ENCODE measurements at regions not wholly inside any gene's neighbourhood (a gene's known extent, or its start where the extent isn't known, plus 50 kb on each side); places are given as distances from the start of the nearest gene placed in this dataset.

DNA sequence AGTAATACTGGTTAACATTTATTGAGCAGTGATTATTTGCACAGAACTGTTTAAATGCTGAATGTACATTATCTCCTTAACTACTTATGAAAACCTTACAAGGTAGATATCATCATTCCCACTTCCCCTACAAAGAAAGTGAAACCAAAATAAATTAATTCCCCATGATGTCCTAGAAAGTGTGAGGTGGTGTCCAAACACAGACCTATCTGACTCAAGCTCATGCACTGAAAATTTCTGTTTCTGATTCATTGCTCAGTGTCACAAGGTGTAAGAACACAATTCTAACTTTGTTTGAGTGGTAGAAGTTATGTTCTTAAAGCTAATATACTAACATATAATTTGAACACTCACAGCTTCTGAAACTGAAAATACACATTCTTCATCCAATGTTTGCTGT is 178.7 kb downstream of the MRPL39 start:
- H3K4me3 ChIP-seq (ENCODE audit: low read depth, low read length), result no peak overlapping the region
- TF ChIP-seq, protein P1, sequence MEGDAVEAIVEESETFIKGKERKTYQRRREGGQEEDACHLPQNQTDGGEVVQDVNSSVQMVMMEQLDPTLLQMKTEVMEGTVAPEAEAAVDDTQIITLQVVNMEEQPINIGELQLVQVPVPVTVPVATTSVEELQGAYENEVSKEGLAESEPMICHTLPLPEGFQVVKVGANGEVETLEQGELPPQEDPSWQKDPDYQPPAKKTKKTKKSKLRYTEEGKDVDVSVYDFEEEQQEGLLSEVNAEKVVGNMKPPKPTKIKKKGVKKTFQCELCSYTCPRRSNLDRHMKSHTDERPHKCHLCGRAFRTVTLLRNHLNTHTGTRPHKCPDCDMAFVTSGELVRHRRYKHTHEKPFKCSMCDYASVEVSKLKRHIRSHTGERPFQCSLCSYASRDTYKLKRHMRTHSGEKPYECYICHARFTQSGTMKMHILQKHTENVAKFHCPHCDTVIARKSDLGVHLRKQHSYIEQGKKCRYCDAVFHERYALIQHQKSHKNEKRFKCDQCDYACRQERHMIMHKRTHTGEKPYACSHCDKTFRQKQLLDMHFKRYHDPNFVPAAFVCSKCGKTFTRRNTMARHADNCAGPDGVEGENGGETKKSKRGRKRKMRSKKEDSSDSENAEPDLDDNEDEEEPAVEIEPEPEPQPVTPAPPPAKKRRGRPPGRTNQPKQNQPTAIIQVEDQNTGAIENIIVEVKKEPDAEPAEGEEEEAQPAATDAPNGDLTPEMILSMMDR (IDR thresholded peaks at IDR 0.05; ENCODE audit: low read depth, low read length, missing control alignments), result no peak
- DNase-seq (ENCODE audit: low read depth), result no peak
- in situ Hi-C loops (cut with HindIII; ENCODE audit: low sequenced_read_pairs), result no loop called here

DNA sequence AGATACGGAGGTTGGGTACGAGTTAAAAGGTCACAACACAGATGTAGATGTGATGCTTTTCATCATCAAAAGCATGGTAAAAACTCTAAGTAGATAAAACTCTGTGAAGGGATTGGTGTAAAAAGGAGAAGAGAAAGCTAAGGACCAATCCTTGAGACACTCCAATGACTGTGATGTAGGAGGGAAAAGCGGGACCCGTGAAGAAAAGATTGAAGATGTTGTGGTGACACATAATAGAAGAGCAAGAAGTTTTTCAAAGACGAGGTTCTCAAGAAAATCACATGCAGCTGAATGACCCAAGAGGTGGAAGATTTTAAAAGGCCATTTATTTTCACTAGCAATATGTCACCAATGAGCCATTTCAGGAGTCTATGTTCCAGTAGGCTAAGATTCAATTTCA is 179.5 kb downstream of the MRPL39 start:
- no peak overlapping the region for H3K4me3 ChIP-seq (ENCODE audit: low read depth, low read length)
- DNase-seq (ENCODE audit: low read depth), result no peak
- in situ Hi-C loops (cut with HindIII; ENCODE audit: low sequenced_read_pairs), result no loop called here
- TF ChIP-seq, protein P1 (IDR thresholded peaks at IDR 0.05; ENCODE audit: low read depth, low read length, missing control alignments), result no peak

DNA sequence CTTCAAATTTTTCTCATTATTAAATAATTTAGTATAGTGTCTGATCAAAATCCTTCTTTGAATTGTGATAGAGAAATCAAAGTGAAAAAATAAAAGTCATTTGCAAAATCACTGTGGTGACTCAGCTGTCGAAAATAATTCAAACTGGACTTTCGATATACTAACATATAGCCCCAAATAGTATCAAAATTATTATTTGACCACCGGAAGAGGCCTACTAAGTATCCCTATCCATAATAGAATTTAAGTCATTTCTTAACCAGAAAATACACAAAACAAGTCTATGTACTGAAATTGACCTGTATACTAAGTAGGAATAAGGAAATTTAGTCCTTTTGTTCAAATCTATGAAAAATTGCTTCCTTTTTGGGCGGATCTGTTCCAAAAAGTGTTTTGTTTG is 180.7 kb downstream of the MRPL39 start:
- TF ChIP-seq, protein P1 (IDR thresholded peaks at IDR 0.05; ENCODE audit: low read depth, low read length, missing control alignments), result no peak
- in situ Hi-C loops (cut with HindIII; ENCODE audit: low sequenced_read_pairs), result no loop called here
- no peak overlapping the region for H3K4me3 ChIP-seq (ENCODE audit: low read depth, low read length)
- no peak for DNase-seq (ENCODE audit: low read depth)

DNA sequence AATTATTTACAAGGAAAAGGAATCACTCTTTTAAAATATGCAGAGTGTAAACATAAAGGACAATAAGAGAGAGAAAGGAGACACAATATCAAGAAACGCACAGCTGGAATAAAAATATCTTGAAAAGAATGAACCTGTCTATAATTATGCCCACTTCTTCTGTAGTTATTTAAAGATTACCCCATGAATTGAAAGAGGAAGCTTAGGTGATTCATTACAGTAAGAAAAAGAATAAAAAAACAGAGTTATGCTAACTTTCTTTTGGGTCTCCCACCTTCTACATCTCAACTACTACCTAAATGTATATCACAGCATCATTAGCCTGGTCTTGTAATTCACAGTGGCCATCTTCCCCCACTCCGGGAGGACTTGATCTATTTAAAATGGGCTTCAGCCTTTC is 182.1 kb downstream of the MRPL39 start:
- in situ Hi-C loops (cut with HindIII; ENCODE audit: low sequenced_read_pairs), result no loop called here
- DNase-seq (ENCODE audit: low read depth), result no peak
- TF ChIP-seq, protein P1 (IDR thresholded peaks at IDR 0.05; ENCODE audit: low read depth, low read length, missing control alignments), result no peak
- no peak overlapping the region for H3K4me3 ChIP-seq (ENCODE audit: low read depth, low read length)

DNA sequence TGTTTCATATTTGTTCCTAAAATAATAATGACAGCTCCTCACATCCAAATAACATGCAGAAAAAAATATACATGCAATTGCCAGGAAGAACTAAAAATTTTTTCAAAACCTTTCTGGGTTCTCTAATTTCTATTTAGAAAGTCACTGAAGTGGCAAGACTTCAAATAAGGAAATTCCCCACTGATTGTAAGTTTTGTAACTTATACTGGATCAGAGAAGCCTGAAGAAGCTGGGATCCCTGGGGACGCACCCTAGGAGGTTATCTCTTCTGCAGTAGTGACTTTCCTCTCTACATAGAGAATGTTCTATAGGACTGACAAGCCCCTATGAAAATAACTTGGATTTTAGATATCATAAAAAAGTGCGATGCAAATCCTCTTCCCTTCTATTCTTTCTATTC is 182.6 kb downstream of the MRPL39 start:
- in situ Hi-C loops (cut with HindIII; ENCODE audit: low sequenced_read_pairs), result no loop called here
- no peak overlapping the region for H3K4me3 ChIP-seq (ENCODE audit: low read depth, low read length)
- no peak for DNase-seq (ENCODE audit: low read depth)
- TF ChIP-seq, protein P1 (IDR thresholded peaks at IDR 0.05; ENCODE audit: low read depth, low read length, missing control alignments), result no peak

DNA sequence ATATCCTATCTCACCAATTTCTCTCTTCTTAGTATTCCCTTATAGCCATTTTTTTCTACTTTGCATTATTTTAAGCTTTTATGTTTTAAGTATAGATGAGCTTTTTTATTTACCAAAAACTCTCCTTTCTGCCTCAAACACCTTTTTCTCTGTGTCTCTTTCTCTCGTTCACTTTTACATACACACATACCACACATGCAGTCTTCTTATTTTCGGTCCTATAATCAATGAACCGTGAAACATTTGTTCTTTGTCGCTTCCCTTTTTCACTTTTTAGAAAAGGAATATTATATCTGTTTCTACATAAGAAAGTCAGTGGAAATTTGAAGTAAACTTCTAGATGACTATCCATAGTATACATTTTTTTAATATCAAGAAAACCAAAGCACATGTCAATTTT is 183.2 kb downstream of the MRPL39 start:
- TF ChIP-seq, protein P1 (IDR thresholded peaks at IDR 0.05; ENCODE audit: low read depth, low read length, missing control alignments), result no peak
- no peak overlapping the region for H3K4me3 ChIP-seq (ENCODE audit: low read depth, low read length)
- no peak for DNase-seq (ENCODE audit: low read depth)
- in situ Hi-C loops (cut with HindIII; ENCODE audit: low sequenced_read_pairs), result no loop called here
